Left renal pelvis (tissue), 4 donors: ENCODE measurements at regions not wholly inside any gene's neighbourhood (a gene's known extent, or its start where the extent isn't known, plus 50 kb on each side); places are given as distances from the start of the nearest gene placed in this dataset.
"Not testable (repeated sequence)": the region's sequence is repeated elsewhere in the genome, so short reads cannot be mapped to it uniquely, and the experiment has no call there.

ENCODE experiments used
- DNase-seq, 4 donors: peaks; one replicate each; pipeline ENCODE4 v3.0.0-alpha.2; 2013; ENCODE audit warnings: low read depth in 4 of 4, low spot score in 3 of 4

DNA sequence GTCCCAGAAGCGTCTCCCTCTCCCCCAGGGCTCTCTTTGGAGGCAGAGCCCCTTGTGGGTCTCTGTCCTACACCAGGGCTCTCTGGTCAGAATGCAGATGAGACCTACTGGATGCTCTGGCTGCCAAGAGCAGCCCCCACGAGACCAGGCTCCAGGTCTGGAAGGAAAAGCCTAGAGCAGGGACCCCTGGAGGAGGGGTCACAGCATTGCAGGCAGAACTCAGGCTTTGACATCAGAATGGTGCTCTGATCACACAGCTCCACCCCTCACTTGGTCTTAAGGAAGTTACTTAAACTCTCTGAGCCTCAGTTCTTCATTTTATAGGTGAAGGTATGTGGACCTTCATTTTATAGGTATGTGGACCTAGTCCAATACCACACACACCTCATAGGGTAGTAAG, 83.1 kb downstream of the ARL6IP4 start:
- DNase-seq, result no peak

DNA sequence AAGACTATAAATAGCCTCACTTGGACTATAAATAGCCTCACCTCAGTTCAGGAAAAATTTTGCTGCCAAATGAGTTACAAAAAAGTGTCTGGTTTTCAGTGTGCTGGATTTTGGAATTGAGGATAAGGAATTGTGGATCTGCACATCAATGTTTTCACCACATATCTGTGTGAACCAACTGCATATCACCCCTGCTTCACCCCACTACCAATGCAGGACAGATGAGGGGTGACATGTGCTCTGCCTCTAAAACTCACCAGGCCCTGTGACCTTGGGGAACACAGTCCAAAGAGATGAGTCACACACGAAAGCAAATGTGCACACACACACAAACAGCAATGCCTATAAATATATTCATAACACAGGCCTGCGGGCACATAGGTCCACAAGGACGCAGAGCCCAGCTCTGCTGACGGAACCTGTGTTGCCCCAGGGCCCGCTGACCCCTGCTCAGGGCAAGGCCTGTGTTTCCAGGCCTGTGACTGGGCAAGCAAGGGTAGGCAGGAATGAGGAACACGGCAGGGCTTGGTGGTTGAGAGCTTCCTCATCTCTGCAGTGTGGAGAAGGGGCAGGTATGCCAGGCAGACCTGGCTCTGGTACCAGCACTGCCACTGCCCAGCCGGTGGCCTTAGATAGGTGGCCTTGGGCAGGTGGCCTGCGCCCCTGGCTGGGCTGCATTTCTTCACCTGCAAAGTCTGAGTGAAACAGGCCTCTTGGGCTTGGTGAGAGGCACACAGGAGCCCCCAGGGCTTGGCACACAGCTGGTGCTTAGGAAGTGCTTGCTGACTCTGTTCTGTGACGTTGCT, 82.4 kb downstream of the ARL6IP4 start:
- DNase-seq, result no peak

DNA sequence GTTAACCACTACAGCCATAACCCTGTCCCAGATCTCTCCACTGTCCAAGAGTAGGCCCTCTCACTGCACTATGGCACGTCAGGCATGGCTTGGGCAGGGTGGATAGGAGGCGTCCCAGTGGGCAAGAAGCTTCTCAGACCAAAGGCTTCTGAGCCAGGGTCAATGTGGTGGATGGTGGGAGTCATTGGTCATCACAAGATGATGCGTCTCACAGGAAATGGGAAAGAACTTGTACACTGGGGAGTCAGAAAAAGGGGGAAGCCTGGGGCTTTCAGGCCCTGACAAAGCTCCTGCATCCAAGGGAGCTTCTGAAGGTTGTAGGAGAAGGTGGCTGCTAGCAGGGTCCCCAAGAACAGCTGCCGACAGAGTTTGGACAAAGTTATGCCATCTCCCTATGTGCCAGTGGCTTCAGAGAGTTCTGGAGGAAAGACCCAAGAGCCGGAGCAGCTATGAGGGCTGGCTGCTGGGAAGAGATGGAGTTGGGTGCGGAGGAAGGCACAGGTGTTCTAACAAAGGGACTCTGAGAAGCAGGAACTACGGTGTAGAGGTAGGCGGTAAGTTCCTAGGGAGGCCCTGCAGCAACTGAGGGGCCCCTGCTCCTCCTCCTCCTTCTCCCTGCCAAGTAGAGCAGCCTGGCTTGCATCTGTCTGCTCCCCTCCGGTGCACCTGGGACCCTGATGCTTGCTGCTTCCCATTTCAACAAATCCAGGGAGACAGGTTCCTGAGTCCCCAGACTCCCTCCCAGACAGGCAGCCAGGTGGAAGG, 81.1 kb downstream of the ARL6IP4 start:
- no peak for DNase-seq

DNA sequence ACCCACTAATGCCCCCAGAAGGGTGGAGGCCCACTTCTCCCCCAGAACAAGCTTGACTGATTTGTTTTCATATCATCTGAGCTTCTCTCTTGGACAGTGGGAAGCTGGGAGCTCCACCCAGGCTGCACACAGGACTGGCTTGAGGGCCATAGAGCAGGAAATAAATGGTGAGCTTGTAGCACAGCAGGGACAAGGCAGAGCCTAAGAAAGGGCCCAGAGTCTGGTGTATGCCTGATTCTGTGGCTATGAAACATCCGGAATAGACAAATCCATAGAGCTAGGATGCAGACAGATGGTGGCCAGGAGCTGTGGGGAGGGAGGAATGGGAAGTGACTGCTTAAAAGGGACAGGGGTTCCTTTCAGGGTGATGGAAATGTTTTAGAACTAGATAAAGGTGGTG, 79.0 kb downstream of the ARL6IP4 start:
- DNase-seq, result no peak

DNA sequence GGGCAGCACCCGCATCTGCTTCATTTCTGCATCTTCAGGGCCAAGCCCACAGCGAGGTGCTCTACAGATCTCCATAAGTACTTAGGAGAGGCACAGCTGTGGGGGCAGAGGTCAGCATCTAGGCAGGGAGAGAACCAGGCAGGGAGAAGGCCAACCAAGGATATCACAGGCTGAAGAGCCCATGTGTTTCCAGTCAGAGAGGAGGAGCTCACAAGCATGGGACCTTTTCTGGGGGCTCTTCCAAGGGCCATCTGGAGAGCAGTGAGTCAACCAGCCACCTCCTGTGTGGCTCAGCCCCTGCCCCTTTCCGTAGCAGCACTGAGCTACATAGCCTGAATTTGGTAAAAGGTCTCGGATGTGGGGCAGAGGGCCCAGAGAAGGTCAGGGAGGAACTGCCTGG, 78.5 kb downstream of the ARL6IP4 start:
- no peak for DNase-seq

DNA sequence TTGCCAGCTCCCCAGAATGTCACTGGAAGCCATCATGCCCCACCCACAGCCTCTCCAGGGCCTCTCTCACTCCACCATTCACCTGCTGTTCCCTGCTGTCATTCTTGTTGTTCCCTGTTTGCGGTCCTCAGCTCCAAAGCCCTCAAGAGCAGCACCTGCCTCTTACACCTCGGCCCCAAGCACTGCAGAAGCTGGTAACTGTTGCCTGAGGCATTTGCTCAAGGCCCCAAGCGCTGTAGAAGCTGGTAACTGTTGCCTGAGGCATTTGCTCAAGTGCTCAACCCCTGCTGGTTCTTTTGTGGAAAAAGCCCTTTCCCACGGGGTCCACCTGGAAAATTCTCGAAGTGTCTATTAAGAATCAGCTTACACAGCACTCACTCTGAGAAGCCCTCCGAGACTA, 78.0 kb downstream of the ARL6IP4 start:
- DNase-seq, result no peak

DNA sequence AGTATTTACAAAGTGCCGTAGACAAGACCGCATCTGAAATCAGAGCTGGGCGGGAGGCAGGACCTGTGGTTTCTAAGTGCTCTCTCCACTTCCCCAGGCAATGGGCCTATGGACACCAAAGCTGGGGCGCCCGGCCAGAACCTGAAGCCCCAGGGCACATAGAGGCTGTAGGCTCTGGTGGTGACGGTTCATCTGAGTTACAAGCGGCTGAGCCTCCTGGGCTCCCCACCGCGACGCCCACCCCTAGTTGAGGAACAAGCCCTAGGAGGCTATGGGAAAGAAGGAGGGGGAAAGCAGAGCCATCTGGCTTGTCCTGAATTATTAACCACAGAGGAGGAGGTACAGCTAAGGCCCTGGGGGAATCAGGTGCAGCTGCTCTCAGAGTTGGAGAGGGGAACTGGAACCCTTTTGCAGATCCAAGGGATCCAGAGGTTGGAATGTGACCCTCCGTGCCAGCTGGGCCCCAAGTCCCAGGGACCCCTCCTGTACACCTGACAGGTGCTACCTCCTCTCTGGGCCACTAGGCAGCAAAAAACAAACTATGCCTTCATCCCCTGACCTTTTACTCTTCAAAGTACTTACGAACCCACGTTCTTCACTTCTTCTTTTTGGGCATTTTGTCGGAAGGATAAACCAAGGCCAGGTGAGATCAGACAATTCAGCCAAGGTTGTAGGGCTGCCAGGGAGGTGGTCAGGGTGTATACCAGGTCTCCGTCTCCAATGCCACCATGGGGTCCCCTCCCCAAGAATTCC, 77.2 kb downstream of the ARL6IP4 start:
- DNase-seq, result no peak

DNA sequence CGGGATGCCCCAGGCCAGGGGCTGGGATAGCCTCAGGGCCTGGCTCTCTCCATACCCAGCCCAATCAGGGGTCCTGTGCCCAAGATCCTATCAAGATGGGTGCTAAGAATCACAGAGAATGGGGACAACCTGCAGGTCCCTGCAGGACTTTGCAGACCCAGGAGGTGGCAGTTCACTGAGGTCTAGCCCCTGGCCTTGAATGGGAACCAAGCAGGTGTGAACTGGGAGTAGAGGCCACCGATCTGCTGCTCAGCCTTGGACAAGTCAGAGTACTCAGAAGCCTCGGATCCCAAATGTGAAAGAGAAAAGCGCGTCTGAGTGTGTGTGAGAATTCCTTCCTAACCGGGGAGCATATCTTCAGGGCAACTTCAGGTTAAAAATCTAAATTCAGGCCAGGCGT, 76.2 kb downstream of the ARL6IP4 start:
- no peak for DNase-seq

DNA sequence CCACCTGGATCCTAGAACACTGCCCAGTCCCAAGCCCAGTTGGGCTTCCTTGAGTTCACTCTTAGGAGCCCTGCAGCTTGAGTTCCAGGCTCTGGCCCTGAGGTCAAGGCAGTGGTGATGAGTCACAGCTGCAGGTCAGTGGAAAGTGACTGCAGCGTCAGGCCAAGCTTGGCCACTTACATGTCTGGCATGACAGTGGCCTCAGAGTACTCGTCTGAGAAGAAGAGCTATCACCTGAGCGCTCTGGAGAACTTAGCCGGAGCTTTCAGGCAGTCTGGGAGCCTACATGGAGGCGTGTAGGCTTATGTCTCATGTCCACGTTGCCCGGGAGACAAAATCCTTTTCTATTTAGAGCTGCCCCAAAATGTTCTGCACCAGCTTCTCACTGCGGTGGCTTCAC, 75.6 kb downstream of the ARL6IP4 start:
- no peak for DNase-seq

DNA sequence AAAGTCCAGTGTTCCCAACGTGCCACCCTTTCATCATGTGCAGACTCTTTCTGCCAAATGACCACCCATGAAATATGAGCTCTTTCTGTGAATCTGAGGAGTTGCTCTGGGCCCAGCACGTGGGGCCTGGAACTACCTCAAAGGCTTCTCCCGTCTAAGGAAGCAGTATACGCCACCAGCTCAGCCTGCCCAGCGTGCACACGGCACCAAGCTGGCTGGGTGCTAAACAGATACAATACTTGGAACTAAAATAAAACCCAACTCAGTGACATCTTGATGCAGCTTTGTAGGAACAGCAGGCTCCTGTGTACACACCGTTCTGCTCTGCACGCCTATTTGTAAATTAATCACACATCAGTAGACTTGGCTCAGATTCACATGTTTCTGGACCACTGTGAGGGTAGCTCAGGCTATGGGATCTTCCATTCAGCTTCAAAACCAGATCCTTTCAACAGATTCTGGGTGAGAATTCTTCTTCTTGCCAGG, 74.8 kb downstream of the ARL6IP4 start:
- no peak for DNase-seq

DNA sequence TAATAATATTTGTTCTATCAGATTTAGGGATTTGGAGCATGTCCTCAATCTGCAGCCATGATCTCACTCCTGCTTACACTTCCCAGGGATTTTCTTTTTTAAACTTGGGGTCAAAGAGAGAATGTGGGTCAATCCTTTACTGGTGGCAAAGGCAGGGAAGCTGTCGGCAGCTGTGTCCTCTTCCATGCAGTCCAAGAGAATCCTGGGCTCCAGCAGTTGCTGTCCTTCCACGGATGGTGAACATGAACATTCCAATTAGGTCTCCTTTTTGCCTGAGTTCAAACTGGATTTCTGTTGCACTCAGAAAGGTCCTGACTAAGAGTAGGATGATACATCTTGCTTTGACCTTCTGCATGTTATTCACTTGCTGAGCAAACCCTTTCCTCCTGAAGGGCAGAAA, 73.9 kb downstream of the ARL6IP4 start:
- DNase-seq, result no peak

DNA sequence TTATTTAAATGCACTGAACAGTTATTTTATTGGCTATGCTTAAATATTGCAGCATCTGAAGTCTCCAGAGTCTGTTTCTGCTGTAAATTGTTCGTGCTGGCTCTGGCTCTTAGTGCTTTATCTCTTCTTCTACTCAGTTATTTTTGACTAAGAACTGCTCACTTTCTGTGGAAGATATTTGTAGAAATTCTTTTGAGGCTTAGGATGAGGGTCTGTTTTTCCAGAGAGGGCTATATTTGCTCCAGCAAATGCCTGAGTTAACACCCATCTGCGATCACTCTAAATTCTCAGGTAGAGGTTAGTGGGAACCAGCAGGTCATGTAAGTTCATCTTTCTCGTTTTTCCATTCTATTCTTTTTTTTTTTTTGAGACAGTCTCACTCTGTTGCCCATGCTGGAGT, 71.1 kb downstream of the ARL6IP4 start:
- DNase-seq, result no peak

DNA sequence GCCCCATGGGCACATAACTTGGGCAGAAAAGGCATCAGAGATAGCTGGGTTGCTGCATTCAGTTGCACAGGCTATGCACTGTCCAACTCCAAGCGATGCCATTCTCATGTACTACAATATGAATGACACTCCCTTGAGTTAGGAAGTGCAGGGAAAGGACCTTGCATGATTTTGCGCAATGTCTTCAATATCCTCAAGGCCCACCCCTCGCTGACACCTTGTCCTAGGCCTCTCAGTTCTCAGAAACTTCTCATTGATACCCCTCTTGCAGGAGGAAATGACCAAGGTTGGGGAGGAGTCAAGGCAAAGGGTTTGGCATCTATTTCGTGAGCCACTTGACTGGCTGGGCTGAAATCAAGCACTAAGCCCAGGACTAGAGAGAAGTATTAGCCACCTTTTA, 70.4 kb downstream of the ARL6IP4 start:
- DNase-seq, result no peak

DNA sequence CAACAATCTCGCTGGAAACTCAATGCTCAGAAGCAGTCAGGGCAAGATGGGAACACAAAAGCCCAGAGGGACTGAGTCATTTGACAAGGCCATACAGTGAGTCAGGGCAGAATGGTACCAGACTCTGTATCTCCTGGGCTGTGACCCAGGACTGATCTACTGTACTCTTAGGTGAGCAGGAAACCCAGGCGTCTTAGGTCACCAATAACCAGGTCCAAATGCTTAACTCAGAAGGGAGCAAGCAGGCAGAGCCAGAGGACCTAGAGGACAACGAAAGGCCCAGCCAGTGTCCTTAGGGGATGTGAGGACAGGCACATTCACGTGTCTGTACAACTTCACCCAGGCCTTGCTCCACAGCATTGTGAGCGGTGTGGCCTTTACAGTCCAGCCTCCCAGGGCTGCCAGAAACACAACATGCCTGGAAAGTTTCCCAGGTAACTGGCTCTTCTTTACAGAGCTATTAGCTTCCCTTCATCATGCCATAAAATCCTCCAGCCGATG, 69.9 kb downstream of the ARL6IP4 start:
- no peak for DNase-seq

DNA sequence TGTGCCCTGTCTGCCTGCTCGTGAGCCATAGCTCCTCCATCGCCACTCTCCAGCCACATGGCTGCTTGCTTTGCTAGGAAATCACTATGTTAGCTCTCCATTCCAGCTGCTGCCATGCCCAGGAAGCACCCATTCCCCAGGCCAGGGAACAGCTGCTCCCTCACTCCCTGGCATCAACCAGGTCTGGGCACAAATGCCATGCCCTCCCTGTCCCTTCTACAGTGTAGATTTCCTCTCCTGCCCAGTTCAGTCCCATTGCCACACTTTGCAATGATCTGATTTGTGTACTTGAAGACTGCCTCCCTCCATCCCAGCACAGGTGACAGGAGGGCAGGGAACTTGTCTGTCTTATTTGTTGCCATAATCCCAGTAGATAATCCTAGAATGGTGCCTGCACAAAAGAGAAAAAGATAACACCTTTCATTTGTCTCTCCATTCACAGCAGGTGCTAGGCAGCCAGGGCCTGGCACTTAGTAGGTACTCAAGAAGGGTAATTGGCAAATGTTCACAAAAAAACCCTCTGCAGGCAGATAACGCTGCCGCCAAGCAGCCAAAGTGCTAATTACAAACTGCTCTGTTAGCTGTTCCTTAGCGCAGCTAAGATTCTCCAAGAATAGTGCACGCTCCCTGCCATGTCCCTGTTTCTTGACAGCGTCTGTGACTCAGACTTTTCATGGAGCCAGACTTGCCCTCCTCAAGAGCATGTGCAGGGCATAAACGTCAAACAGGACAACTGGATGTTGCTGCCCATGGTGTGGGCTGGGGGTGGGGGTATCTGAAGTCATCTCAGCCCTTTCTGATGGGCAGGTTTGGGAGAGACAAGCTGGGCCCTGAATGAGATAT, 69.1 kb downstream of the ARL6IP4 start:
- DNase-seq, result no peak

DNA sequence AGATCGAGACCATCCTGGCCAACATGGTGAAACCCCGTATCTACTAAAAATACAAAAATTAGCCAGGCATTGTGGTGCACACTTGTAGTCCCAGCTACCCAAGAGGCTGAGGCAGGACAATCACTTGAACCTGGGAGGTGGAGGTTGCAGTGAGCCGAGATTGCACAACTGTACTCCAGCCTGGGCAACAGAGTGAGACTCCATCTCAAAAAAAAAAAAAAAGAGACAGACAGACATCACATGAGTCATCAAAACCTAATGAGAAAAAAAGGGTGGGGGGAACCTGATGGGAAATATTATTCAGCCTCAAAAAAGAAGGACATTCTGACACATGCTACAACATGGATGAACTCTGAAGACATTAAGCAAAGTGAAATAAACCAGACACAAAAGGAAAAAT, 67.4 kb downstream of the ARL6IP4 start:
- not testable (repeated sequence) for DNase-seq

DNA sequence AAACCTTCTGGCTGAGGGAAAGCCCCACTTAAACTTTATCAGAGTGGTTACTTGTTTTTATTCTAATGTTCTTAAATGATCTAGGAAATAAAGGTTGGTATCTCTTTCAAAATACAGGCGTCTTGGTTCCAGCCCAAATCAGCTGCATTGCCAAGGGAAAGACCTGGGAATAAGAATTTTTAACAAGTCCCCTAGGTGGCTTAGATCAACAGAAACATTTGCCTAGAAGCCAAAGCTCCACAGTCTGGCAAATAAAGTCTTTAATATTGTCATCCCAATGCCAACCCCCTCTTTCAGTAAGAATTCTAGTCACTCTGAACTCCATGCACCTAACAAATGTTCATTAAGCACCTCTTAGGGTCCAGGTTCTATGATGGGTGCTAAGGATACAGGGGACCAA, 66.8 kb downstream of the ARL6IP4 start:
- DNase-seq, result no peak

DNA sequence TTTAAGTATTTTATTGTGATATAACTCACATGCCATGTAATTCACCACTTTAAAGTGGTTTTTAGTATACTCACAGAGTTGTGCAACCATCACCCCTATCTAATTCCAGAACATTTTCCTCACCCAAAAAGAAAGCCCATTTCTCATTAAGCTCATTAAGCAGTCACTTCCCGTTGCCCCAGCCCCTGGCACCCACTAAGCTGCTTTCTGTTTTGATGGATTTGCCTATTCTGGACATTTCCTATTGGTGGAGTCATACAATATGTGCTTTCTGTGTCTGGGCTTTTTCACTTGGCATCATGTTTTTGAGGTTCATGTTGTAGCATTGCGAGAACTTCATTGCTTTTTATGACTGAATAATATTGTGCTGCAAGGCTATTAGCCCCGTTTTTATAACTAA, 66.0 kb downstream of the ARL6IP4 start:
- DNase-seq, result no peak

DNA sequence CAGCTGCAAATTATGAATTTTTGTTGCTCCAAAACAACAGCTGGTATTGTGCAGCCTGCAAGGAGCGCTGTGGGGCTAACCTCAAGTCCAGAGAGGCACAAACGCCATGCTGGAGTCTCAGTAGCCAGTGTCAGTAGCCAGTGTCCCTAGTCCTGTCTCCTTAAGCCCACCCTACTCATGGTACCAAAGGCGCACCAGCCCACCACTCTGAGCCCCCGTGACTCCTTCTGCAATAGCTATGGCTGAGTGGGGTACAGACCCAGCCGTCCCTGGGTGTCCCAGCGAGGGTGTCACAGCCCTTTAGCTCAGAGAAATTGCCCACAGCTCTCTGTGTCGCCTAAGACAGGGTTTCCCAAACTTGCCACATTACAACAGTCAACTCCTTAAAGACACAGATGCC, 65.2 kb downstream of the ARL6IP4 start:
- DNase-seq, result no peak

DNA sequence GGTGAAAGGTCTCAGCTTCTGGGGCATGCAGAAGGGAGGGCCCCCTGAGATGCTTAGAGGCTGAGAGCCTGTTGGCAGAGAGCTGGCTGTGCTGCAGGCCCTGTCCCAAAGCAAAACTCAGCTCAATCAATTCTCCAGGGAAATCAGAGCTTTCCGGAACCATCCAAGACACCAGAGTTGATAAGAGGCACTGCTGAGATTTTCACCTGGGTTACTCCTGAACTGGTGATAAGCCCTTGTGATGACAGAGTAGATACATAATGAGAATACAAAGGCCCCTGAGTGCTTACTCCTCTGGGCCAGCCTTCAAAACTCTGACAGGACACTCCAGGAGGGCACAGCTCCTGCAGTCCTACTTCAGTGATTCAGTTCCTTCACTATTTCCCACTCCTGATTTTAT, 63.9 kb downstream of the ARL6IP4 start:
- no peak for DNase-seq
